ENCODE measurements at regions not wholly inside any gene's neighbourhood (a gene's known extent, or its start where the extent isn't known, plus 50 kb on each side); places are given as distances from the start of the nearest gene placed in this dataset.

GRCh38 chr3:102140116-102140515, 290.8 kb downstream of the NFKBIZ start:
- H3K4me1 ChIP-seq = no peaks in the 10 kb centered on the region
- no peak overlapping the region for H3K4me3 ChIP-seq
- no peaks in the 10 kb centered on the region for H3K9me3 ChIP-seq
- no peak for DNase-seq
- no peak for TF ChIP-seq CTCF (IDR thresholded peaks at IDR 0.05)
- no peak for ATAC-seq
- H3K27ac ChIP-seq = no peak overlapping the region
- no peaks in the 10 kb centered on the region for H3K27me3 ChIP-seq (ENCODE audit: low read depth)
- H3K36me3 ChIP-seq = no peaks in the 10 kb centered on the region
- intact Hi-C loops (cut with DNase I) = no loop called here

DNA sequence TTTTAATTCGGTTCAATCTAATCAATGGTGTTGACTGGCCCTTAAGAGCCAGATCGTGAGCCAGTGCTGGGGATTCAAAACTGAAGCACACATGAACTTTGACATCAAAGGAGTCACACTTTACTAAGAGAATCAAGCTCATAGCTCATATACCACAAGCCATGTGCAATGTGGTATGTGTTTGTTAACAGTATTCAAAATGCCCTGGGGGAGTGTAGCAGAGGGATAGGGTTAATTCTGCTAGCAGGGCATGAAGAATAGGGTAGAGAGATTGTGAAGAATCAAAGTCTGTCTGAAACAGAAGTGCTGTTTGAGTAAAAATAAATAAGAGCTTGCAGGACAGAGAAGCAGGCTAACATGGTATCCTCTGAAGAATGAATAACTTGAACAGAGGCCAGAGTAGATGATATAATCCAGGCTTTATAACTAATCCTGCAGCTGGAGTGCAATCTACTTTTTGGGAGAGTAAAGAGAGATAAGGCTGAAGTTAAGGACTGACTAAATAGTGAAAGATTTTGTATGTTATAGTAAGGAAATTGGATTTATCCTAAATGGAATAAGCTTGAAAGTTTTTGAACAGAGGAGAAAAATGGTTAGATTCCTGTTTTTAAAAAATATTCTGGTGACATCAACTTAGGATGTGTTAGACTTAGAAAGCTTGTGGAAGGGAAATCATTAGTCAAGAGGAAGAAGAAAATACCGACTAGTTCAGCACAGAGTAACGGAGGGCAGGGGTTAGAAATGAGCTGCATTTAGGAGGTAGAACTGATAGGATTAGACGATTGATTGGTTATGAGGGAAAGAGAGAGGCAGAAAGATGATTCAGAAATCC, 292.0 kb downstream of the NFKBIZ start:
- intact Hi-C loops (cut with DNase I) = no loop called here
- DNase-seq = no peak
- no peak for TF ChIP-seq CTCF (IDR thresholded peaks at IDR 0.05)
- H3K27me3 ChIP-seq (ENCODE audit: low read depth) = no peaks in the 10 kb centered on the region
- H3K4me1 ChIP-seq = no peaks in the 10 kb centered on the region
- no peaks in the 10 kb centered on the region for H3K36me3 ChIP-seq
- no peak overlapping the region for H3K4me3 ChIP-seq
- ATAC-seq = no peak
- H3K27ac ChIP-seq = no peak overlapping the region
- H3K9me3 ChIP-seq = no peaks in the 10 kb centered on the region

- H3K36me3 ChIP-seq = no peaks in the 10 kb centered on the region
- no peak overlapping the region for H3K27ac ChIP-seq
- no peaks in the 10 kb centered on the region for H3K9me3 ChIP-seq
- DNase-seq (no peak), ATAC-seq (no peak)
- no peak for TF ChIP-seq CTCF (IDR thresholded peaks at IDR 0.05)
- H3K4me1 ChIP-seq = no peaks in the 10 kb centered on the region
- intact Hi-C loops (cut with DNase I) = no loop called here
- no peaks in the 10 kb centered on the region for H3K27me3 ChIP-seq (ENCODE audit: low read depth)
- no peak overlapping the region for H3K4me3 ChIP-seq
Measured at GRCh38 chr3:102141928-102142239, 292.6 kb downstream of the NFKBIZ start.

DNA sequence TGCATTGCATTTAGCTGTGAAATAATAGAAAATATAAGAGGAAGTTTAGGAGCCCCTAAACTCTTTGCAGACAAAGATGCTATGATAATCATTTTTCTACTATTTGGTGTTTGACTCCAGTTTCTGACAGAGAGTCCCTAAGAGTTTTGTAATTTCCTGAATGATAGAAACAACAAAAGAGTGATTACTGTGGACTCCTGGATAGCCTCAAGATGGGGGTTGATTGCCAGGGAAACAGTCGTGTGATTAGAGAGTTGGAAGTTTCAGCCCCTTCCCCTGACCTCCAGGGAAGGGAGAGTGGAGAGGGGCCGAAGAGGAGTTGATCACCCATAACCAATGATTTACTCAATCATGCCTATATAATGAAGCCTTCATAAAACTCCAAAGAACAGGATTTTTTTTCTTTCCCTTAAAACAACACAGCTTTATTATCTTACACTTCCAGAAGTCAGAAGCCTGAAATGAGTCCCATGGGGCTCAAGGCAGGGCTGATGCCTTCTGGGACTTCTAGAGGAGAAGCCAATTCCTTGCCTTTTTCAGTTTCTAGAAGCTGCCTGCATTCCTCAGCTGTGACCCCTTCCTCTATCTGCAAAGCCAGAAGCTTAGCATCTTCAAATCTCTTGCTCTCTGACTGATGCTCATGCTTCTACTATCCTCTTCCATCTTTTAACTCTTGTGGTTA, 292.3 kb upstream of the ZPLD1 start:
- no peak for TF ChIP-seq CTCF (IDR thresholded peaks at IDR 0.05)
- Histone ChIP-seq H3K4me1 (no peaks in the 10 kb centered on the region), H3K27me3 (ENCODE audit: low read depth) (no peaks in the 10 kb centered on the region), H3K27ac (no peak overlapping the region), H3K9me3 (no peaks in the 10 kb centered on the region), H3K36me3 (no peaks in the 10 kb centered on the region), H3K4me3 (no peak overlapping the region)
- no peak for ATAC-seq
- no peak for DNase-seq
- intact Hi-C loops (cut with DNase I) = no loop called here

GRCh38 chr3:102143536-102143935, 291.3 kb upstream of the ZPLD1 start:
- H3K36me3 ChIP-seq = no peaks in the 10 kb centered on the region
- no peaks in the 10 kb centered on the region for H3K27me3 ChIP-seq (ENCODE audit: low read depth)
- H3K4me1 ChIP-seq = no peaks in the 10 kb centered on the region
- no peaks in the 10 kb centered on the region for H3K9me3 ChIP-seq
- ATAC-seq (no peak), DNase-seq (no peak)
- intact Hi-C loops (cut with DNase I) = no loop called here
- H3K27ac ChIP-seq = no peak overlapping the region
- no peak for TF ChIP-seq CTCF (IDR thresholded peaks at IDR 0.05)
- no peak overlapping the region for H3K4me3 ChIP-seq
